Caco-2 (cell line): ENCODE measurements at regions not wholly inside any gene's neighbourhood (a gene's known extent, or its start where the extent isn't known, plus 50 kb on each side); places are given as distances from the start of the nearest gene placed in this dataset.

Experiments
- BruUV-seq: library from RNA; stranded (reverse); fragments of 400-500 nt; replicated peaks from 2 replicates; lab custom pipeline; 2021; lab: Mats Ljungman, UMichigan
- CTCF ChIA-PET: fragments of 300-600 bp; sonication (Branson Sonifier 250); formaldehyde crosslinking; loops from one replicate; lab custom pipeline; 2022; ENCODE audit warnings: antibody characterized with exemption; lab: Charles Lee
- POLR2A ChIA-PET: fragments of 300-600 bp; sonication (Branson Sonifier 250); formaldehyde crosslinking; loops from one replicate; lab custom pipeline; 2022; ENCODE audit warnings: antibody characterized with exemption; lab: Charles Lee
- DNase-seq, 2 experiments: peaks; one replicate each; pipeline versions ENCODE4 v3.0.0 to v3.0.0-alpha.2; 2020 to 2022
- H3K27me3 ChIP-seq: replicated peaks from 2 replicates; pipeline ENCODE4 v1.6.0; 2011; ENCODE audit warnings: low read length; ENCODE audit not compliant: control insufficient read depth, insufficient read depth
- H3K36me3 ChIP-seq: 2 replicates; pipeline ENCODE4 v1.5.1; 2011; ENCODE audit warnings: low read length; ENCODE audit not compliant: control insufficient read depth, insufficient read depth
- H3K4me1 ChIP-seq: fragments of 250-450 bp; sonication (Bioruptor Pico); 2 replicates; pipeline ENCODE4 v1.5.1; 2020; ENCODE audit warnings: mild to moderate bottlenecking
- H3K4me3 ChIP-seq: 2 replicates; pipeline ENCODE4 v1.5.1; 2011; ENCODE audit warnings: low read depth, mild to moderate bottlenecking, control low read depth, low read length
- H3K9me3 ChIP-seq: fragments of 250-450 bp; sonication (Bioruptor Pico); 2 replicates; pipeline ENCODE4 v1.5.1; 2020; ENCODE audit warnings: mild to moderate bottlenecking, moderate library complexity
- H3K27ac Mint-ChIP-seq: one replicate; pipeline ENCODE4 v1.8.0; 2022; ENCODE audit warnings: mixed read lengths; ENCODE audit not compliant: unreplicated experiment
- H3K27me3 Mint-ChIP-seq: one replicate; pipeline ENCODE4 v1.8.0; 2022; ENCODE audit warnings: mixed read lengths; ENCODE audit not compliant: insufficient read depth, unreplicated experiment
- H3K36me3 Mint-ChIP-seq: one replicate; pipeline ENCODE4 v1.8.0; 2022; ENCODE audit warnings: mild to moderate bottlenecking, mixed read lengths; ENCODE audit not compliant: insufficient read depth, unreplicated experiment
- H3K4me1 Mint-ChIP-seq: one replicate; pipeline ENCODE4 v1.8.0; 2022; ENCODE audit warnings: low read depth, mixed read lengths; ENCODE audit not compliant: unreplicated experiment
- H3K4me3 Mint-ChIP-seq: one replicate; pipeline ENCODE4 v1.8.0; 2022; ENCODE audit warnings: mild to moderate bottlenecking, moderate library complexity, mixed read lengths; ENCODE audit not compliant: unreplicated experiment
- H3K9me3 Mint-ChIP-seq: one replicate; pipeline ENCODE4 v1.8.0; 2022; ENCODE audit warnings: mixed read lengths; ENCODE audit not compliant: unreplicated experiment
- intact Hi-C: fragments of 100-400 bp; cut with micrococcal nuclease; formaldehyde crosslinking; loops from one replicate; pipeline ENCODE4 v1.10.0; 2022; ENCODE audit not compliant: unreplicated experiment
- TF ChIP-seq, protein P1 (sequence below), 2 experiments: fragments of 200-600 bp in 1 of 2; IDR thresholded peaks; 1 replicate in 1 of 2; 2 replicates in 1 of 2; pipeline versions ENCODE4 v1.5.1 to v1.8.0; 2011 to 2022; ENCODE audit warnings: antibody characterized with exemption in 1 of 2, control low read depth in 1 of 2, inconsistent platforms in 1 of 2, low read depth in 1 of 2, low read length in 1 of 2, mild to moderate bottlenecking in 1 of 2, moderate library complexity in 1 of 2; ENCODE audit not compliant: insufficient read depth in 1 of 2, severe bottlenecking in 1 of 2, unreplicated experiment in 1 of 2

DNA sequence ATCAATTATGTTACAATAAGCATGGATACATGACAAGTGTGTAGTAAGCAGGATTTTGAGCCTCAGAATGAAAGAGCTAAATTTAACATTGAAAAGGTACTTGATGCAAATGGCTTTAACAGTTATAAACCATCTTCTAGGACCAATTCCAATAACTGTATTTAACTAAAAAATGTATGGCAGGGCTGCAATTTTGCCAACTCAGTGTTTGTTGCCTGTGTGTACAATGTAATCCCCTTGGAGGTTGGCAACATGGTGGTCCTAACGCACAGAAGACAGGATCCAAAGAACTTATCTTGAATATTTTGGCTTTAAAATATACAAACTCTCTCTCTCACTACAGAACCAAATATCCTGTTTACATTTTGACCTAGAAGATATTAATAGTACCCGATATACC lies 2314.1 kb downstream of the LRRC4C start:
- ChIA-PET POLR2A (no interaction called here), CTCF (no interaction called here)
- Histone ChIP-seq H3K4me1 (no peaks in the 10 kb centered on the region), H3K36me3 (no peaks in the 10 kb centered on the region), H3K9me3 (no peaks in the 10 kb centered on the region; the same call in 1 of the 2 replicates), H3K4me3 (no peak overlapping the region), H3K27me3 (no peaks in the 10 kb centered on the region)
- TF ChIP-seq, protein P1, sequence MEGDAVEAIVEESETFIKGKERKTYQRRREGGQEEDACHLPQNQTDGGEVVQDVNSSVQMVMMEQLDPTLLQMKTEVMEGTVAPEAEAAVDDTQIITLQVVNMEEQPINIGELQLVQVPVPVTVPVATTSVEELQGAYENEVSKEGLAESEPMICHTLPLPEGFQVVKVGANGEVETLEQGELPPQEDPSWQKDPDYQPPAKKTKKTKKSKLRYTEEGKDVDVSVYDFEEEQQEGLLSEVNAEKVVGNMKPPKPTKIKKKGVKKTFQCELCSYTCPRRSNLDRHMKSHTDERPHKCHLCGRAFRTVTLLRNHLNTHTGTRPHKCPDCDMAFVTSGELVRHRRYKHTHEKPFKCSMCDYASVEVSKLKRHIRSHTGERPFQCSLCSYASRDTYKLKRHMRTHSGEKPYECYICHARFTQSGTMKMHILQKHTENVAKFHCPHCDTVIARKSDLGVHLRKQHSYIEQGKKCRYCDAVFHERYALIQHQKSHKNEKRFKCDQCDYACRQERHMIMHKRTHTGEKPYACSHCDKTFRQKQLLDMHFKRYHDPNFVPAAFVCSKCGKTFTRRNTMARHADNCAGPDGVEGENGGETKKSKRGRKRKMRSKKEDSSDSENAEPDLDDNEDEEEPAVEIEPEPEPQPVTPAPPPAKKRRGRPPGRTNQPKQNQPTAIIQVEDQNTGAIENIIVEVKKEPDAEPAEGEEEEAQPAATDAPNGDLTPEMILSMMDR (IDR thresholded peaks at IDR 0.05; ENCODE audit: insufficient read depth in 1 of 2, low read depth in 1 of 2, low read length in 1 of 2, severe bottlenecking in 1 of 2, unreplicated experiment in 1 of 2) = no peak
- BruUV-seq = no TSS peak
- Mint-ChIP-seq H3K36me3 (no peaks in the 10 kb centered on the region), H3K27ac (no peak overlapping the region), H3K4me1 (no peaks in the 10 kb centered on the region), H3K27me3 (no peaks in the 10 kb centered on the region), H3K4me3 (no peak overlapping the region), H3K9me3 (peaks cover 5% of the 10 kb centered on the region)
- intact Hi-C loops = no loop called here
- no peak for DNase-seq

DNA sequence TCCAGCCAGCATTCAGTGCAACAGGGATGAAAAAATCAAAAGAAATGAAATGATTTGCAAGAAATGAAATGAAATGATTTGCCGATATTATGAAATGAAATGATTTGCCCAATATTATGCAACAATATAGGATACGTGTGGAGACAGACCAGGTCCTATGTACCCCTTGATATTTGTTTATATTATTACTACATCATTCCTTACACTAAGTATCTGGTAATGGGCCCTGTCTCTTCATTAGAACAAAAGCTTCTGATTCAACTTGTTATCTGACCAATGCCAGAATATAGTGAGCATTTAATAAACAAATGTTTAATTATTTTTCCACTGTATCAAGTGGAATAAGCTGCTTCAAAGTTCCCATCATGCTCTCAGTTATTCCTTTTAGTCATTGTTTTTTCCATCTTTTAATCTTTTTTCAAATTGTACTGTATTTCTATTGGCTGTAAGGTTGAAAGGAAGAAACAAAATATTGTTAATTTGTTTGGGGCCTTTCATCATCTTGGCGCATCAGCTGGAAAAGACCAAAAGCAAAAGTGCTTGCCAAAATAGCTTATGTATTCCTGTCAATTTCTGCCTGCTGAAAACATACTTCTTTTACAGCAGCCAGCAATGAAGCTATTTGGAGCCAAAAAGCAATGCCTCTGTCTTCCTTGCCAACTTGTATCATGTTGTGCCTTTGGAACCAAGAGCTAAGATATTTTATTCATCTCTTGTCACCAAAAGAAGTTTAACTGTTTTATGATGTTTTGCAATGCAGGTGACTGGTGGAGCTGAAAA lies 2314.9 kb downstream of the LRRC4C start:
- no peaks in the 10 kb centered on the region; the same call in 1 of the 2 replicates for H3K9me3 ChIP-seq
- H3K4me3 ChIP-seq = no peak overlapping the region
- no peaks in the 10 kb centered on the region for H3K4me1 ChIP-seq
- H3K27ac Mint-ChIP-seq = no peak overlapping the region
- CTCF ChIA-PET = no interaction called here
- no peaks in the 10 kb centered on the region for H3K27me3 Mint-ChIP-seq
- H3K4me3 Mint-ChIP-seq = no peak overlapping the region
- POLR2A ChIA-PET = no interaction called here
- intact Hi-C loops = no loop called here
- no peaks in the 10 kb centered on the region for H3K9me3 Mint-ChIP-seq
- H3K4me1 Mint-ChIP-seq = no peaks in the 10 kb centered on the region
- DNase-seq = no peak
- no peaks in the 10 kb centered on the region for H3K36me3 ChIP-seq
- TF ChIP-seq, protein P1 (IDR thresholded peaks at IDR 0.05; ENCODE audit: insufficient read depth in 1 of 2, low read depth in 1 of 2, low read length in 1 of 2, severe bottlenecking in 1 of 2, unreplicated experiment in 1 of 2) = no peak
- BruUV-seq = no TSS peak
- no peaks in the 10 kb centered on the region for H3K36me3 Mint-ChIP-seq
- no peaks in the 10 kb centered on the region for H3K27me3 ChIP-seq

DNA sequence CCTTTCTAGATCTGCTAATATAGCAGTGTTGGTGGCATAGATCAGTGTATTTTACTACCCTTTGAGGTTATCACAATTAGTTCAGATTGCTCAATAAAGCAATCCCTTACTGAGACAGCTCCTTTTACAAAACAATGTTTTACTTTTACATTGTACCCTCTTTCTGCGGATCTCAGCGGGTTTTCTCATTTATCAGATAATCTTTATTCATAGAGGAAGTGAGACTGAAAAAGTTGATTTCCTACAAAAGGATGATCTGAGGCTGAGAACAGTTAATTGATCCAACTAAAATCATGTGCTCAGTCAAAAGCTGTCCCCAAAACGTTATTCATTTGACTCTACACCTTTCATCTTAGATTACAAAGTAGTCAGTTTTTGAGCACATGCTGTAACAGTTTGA lies 2319.9 kb downstream of the LRRC4C start:
- Mint-ChIP-seq H3K36me3 (no peaks in the 10 kb centered on the region), H3K9me3 (no peaks in the 10 kb centered on the region), H3K4me1 (no peaks in the 10 kb centered on the region), H3K27ac (no peak overlapping the region), H3K4me3 (no peak overlapping the region), H3K27me3 (no peaks in the 10 kb centered on the region)
- no peak for DNase-seq
- Histone ChIP-seq H3K36me3 (no peaks in the 10 kb centered on the region), H3K9me3 (no peaks in the 10 kb centered on the region), H3K4me1 (no peaks in the 10 kb centered on the region), H3K4me3 (no peak overlapping the region), H3K27me3 (no peaks in the 10 kb centered on the region)
- ChIA-PET CTCF (no interaction called here), POLR2A (no interaction called here)
- TF ChIP-seq, protein P1 (IDR thresholded peaks at IDR 0.05; ENCODE audit: insufficient read depth in 1 of 2, low read depth in 1 of 2, low read length in 1 of 2, severe bottlenecking in 1 of 2, unreplicated experiment in 1 of 2) = no peak
- BruUV-seq = no TSS peak
- intact Hi-C loops = no loop called here
